HG02973 (cell line): ENCODE measurements at regions not wholly inside any gene's neighbourhood (a gene's known extent, or its start where the extent isn't known, plus 50 kb on each side); places are given as distances from the start of the nearest gene placed in this dataset.

Experiments
- ATAC-seq: cut with Tn5 transposase; IDR thresholded peaks from one replicate; pipeline ENCODE4 v1.9.1; 2021; ENCODE audit warnings: moderate library complexity; ENCODE audit not compliant: unreplicated experiment

DNA sequence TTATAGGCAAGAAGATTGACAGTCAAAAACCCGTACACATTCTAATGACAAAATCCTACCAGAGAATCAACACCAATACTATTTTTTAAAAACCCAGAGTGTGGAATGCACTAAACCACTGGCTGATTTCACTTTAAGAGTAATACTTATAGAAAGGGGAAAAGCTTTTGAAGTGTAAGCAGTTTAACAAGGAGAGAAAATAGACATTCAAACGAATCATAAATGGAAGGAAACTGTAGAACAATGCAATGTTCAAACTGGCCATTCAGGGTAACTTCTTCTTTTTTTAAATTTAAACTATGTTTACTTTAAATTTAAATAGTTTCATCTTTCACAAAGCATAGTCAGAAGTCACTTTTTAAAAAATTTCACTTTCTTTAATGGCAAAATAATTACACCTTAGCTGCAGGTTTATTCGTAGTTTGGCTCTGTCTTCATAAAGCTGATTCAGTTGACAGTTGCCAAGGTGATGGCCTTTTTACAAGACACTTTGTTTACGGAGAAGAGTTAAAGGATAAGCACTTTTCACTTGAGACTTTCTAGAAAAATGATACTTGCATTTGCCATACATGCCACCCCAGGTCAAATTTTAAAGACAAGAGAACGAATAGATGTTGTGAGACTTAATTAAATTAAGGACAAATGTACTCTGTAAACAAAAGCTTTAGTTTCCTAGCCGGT, 82.4 kb upstream of the KLF3 start:
- ATAC-seq: no peak

DNA sequence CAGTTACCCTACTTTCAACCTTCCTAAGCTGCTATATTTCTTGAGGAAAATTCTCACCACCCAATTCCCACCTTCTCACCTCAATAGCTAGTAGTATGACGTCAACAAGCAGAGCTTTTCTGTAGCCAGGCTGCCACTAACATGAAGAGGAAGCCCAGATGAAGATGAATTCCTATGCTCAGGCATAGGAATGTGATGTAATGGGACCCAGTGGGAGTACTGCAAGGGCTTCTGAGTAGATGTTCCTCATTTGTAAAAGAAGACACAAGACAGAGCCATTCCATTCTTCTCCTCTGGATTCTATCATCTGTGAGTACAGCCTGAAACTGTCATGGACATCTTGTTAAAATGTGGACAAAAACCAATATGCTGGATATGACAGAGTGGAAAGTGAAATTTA, 81.6 kb upstream of the KLF3 start:
- no peak for ATAC-seq

GRCh38 chr4:38582889-38583470, 81.0 kb upstream of the KLF3 start:
- no peak for ATAC-seq

GRCh38 chr4:38585871-38586270, 78.1 kb upstream of the KLF3 start:
- no peak for ATAC-seq

GRCh38 chr4:38587106-38587505, 76.9 kb upstream of the KLF3 start:
- ATAC-seq: no peak

GRCh38 chr4:38590046-38590445, 74.0 kb upstream of the KLF3 start:
- no peak for ATAC-seq

GRCh38 chr4:38591617-38592337, 72.2 kb upstream of the KLF3 start:
- ATAC-seq: no peak

DNA sequence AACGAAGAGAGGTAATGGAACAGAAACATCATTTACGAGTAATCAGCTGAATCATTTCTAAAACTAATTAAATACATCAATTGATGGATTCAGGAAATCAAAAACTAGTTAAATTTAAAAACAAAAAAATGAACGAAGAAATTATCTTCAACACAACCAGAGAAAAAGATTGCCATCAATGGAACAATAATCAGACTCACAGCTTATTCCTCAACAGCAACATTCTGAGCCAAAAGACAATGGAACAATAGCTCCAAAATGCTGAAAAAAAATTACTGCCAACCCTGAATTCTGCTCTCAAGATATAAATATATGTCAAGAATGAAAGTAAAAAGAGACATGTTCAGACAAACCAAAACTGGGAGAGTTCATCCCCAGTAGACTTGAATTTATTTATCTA, 65.5 kb upstream of the KLF3 start:
- ATAC-seq: no peak

- ATAC-seq: no peak
These were observed 63.4 kb upstream of the KLF3 start for GRCh38 chr4:38600575-38600974.

- no peak for ATAC-seq
These were observed 62.6 kb upstream of the KLF3 start for GRCh38 chr4:38601244-38601915.

- no peak for ATAC-seq
These were observed 62.1 kb upstream of the KLF3 start for GRCh38 chr4:38601916-38602291.

DNA sequence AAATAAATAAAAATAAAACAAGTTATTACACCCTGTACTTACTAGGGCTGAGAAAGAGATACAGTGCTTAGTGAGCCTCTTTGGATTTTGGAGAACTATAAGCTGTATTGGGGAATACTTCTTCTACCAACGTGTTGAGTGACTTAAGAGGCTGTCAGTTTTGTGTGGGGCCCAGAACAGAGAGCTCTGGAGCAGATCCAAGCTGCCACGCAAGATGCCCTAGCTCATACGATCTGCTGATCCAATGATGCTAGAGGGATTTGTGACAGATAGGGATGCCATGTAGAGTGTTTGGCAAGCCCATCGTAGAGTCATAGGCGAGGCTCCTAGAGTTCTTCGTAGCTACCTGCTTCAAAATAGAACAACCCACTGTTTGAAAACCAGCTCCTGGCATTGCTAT, 60.3 kb upstream of the KLF3 start:
- ATAC-seq: no peak

DNA sequence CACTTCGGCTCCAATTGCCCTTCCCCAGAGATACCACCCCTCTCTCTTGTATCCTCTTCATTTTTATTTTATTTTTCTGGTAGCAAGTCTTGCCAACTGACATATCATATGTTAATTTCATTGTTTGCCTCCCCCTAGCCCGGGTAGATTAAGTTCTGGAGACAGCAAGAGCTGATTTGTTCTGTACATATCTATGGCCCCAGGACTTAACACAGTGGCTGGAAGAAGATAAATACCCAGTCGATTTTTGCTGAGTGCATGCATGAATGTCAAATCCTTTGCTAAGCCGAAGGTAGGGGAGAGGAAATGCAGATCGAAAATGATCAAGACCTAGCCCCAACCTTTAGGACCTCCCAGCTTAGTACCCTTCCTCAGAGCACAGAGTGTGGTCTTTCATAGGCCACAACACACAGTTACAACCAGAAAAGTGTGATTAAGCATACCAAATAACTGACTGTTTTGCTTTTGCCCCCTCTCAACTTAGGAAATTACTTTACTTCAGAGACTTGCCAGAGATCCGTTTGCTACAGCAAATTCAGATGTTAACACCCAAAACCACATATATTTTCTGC, 58.7 kb upstream of the KLF3 start:
- no peak for ATAC-seq

DNA sequence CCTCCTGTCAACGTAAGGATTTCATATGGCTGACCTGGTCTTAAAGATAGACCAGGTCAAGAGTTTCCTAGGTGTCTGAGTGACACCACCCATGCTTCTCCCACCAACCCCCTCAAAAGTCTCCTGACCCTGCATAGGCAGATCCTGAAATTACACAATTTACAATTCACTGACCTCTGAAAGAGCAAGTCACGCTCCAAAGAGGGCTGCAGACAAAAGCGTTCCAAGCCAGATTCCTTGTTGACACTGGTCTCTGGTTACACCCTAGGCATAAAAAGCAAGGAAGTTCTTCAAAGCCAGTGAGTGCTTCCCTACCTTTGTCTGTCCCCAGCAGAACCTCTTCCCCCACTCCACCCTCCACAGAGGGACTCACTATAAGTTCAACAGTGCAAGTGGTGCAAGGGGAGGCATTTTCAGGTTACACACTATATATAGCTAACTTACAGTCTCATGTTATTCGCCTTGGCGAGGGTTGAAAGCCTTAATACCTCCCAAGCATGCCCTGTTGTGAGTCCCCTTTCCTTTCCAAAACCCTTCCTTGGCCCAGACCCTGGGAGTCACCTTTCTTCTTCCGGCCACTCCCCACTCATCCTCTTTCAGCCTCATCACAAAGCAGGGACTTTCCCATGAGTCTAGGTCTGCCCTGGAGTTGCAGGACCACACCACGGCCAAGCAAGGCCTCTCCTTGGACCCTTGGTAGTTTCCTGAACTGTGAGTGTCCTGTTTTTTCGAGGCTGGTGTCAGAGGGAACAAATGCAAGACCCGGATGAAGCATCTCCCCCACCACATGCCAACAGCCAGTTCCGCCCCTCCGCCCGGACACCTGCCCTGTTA, 58.0 kb upstream of the KLF3 start:
- no peak for ATAC-seq

- ATAC-seq: no peak
These were observed 57.5 kb upstream of the KLF3 start for GRCh38 chr4:38606587-38606905.

DNA sequence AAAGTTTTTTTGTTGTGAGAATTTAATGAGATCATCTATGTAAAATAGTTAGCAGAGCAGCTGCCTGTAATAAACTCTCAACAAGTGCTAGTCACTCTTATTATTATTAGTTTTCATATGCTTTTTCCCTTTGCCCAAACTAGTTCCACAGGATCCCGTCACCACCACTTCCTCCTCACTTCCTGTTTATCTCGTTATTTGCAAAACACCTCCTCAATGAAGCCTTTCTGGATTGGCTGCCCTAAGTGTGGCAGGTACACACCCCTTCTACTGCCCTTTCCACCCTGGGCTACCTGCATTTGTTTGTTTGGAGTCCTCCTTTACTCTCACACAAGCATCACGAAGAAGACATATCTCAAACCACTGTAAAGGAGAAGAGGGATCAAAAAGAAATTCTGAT, 54.4 kb upstream of the KLF3 start:
- ATAC-seq: no peak

GRCh38 chr4:38610521-38610920, 53.5 kb upstream of the KLF3 start:
- ATAC-seq: no peak

- no peak for ATAC-seq
These were observed 53.0 kb upstream of the KLF3 start for GRCh38 chr4:38610966-38611431.

DNA sequence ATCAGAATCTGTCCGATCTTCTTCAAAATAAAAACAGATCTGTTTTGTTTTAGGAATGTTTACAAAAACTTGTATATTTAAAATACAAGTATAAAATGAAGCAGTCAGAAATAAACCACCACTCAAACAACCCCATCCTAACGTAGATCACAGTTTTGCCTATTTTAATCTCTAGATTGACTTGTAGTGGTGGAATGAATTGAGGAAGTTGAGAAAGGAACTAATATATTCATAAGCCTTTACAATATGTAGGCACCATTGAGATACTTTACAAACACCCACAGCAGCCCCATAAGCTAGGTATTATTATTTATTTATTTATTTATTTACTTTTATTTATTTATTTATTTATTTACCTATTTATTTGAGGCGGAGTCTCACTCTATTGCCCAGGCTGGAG, 52.3 kb upstream of the KLF3 start:
- no peak for ATAC-seq

DNA sequence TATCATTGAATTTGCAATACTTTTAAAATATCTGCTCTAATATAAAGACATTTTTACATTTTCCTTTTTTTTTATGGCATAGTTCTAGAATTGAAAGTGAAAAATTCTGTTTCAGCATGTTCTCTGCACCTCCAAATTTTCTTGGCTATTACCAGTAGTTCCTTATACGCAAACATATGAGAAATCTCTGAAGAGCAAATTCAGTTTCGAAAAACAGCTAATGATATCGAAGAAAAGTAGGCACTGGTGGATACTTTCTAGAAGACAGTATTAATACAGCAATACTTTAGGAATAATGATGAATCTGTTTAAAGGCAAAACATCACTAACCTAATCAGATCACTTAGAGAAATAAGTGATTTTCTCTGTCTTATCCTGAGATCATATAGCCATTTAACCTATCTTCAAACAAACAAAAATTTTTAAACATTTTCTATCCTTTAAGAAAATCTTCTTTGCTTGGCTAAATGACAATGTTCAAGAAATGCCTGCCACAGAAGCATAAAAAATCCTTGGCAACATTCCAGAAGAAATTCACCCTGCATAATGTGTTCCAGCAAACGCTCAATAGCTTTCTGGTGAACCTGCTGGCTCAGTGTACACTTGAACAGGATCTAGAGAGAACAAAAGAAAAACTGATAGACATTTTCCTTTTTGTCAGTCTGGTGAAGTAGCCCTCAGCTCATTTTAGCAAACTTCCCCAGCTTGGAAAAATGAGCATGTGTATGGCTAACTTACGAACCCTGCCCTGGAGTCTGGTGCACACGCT, 51.2 kb upstream of the KLF3 start:
- no peak for ATAC-seq
